Loucy (cell line): ENCODE measurements at regions not wholly inside any gene's neighbourhood (a gene's known extent, or its start where the extent isn't known, plus 50 kb on each side); places are given as distances from the start of the nearest gene placed in this dataset.

Experiments used
- EZH2phosphoT487 ChIP-seq: fragments of 200-600 bp; IDR thresholded peaks from 2 replicates; pipeline ENCODE4 v1.6.1; 2018; ENCODE audit warnings: antibody characterized with exemption, mild to moderate bottlenecking, moderate library complexity, borderline replicate concordance
- TF ChIP-seq, protein P1 (sequence below): fragments of 200-600 bp; sonication (generic); conservative IDR thresholded peaks from 2 replicates; pipeline ENCODE4 v1.5.1; 2014; ENCODE audit warnings: mild to moderate bottlenecking, antibody characterized with exemption, low read length

DNA sequence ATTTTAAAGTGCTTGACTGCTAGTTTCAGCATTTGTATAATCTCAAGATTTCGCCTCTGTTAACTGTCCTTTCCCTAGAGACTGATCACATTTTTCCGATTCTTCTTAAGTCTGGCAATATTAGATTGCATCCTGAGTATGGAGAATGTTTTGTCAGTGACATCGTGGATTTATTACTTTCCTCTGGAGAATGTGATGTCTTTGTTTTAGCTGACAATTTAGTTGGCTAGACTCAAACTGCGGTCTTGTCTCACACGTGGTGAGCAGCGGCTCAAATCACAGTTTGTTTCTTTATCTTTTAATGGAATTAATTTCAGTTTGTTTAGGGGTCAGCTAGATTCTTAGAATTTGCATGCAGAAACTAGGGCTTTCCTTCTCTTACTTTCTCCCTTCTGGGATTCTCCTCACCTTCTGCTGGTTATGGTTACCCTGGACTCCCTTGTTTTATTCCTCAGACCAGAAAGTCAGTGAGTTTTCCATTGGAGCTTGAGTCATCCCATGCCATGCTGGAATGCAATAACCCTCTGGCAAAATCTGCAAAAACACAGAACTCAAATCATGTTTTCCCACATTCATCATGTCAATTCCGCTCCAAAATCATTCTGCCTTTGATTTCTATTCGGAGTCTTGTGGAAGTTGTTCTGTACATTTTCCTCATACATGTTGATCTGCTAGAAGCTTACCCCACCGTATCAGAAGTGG lies 327.2 kb upstream of the TRIB2 start:
- TF ChIP-seq, protein P1, sequence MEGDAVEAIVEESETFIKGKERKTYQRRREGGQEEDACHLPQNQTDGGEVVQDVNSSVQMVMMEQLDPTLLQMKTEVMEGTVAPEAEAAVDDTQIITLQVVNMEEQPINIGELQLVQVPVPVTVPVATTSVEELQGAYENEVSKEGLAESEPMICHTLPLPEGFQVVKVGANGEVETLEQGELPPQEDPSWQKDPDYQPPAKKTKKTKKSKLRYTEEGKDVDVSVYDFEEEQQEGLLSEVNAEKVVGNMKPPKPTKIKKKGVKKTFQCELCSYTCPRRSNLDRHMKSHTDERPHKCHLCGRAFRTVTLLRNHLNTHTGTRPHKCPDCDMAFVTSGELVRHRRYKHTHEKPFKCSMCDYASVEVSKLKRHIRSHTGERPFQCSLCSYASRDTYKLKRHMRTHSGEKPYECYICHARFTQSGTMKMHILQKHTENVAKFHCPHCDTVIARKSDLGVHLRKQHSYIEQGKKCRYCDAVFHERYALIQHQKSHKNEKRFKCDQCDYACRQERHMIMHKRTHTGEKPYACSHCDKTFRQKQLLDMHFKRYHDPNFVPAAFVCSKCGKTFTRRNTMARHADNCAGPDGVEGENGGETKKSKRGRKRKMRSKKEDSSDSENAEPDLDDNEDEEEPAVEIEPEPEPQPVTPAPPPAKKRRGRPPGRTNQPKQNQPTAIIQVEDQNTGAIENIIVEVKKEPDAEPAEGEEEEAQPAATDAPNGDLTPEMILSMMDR, result no peak
- TF ChIP-seq EZH2phosphoT487, result no peak
